SK-N-SH treated with all-trans-retinoic acid at 6 μM for 48 hours (cell line): ENCODE measurements at regions not wholly inside any gene's neighbourhood (a gene's known extent, or its start where the extent isn't known, plus 50 kb on each side); places are given as distances from the start of the nearest gene placed in this dataset.

ENCODE experiments used
- ATAC-seq: fragments of 200-7000 bp; cut with Tn5 transposase; 3 replicates; pipeline ENCODE4 v1.9.1; 2020; ENCODE audit warnings: mild to moderate bottlenecking, moderate library complexity
- ARNTL ChIP-seq: fragments of 450-650 bp; formaldehyde crosslinking; IDR thresholded peaks from 2 replicates; pipeline ENCODE4 v1.5.0; 2020; ENCODE audit warnings: low read depth, mild to moderate bottlenecking, moderate library complexity, borderline replicate concordance
- BACH2 ChIP-seq: fragments of 250-450 bp; sonication (Bioruptor Pico); IDR thresholded peaks from 2 replicates; pipeline ENCODE4 v1.9.0; 2021; ENCODE audit warnings: mild to moderate bottlenecking, borderline replicate concordance
- CSDC2 ChIP-seq: fragments of 250-450 bp; sonication (Bioruptor Pico); IDR thresholded peaks from 2 replicates; pipeline ENCODE4 v1.5.0; 2020; ENCODE audit warnings: mild to moderate bottlenecking, moderate library complexity
- CSRNP3 ChIP-seq: fragments of 250-450 bp; sonication (Bioruptor Pico); IDR thresholded peaks from 2 replicates; pipeline ENCODE4 v1.5.1; 2021; ENCODE audit warnings: mild to moderate bottlenecking, moderate library complexity
- ESRRG ChIP-seq: fragments of 250-450 bp; sonication (Bioruptor Pico); IDR thresholded peaks from 2 replicates; pipeline ENCODE4 v1.6.1; 2021; ENCODE audit warnings: mild to moderate bottlenecking
- GLIS3 ChIP-seq: fragments of 250-450 bp; sonication (Bioruptor Pico); IDR thresholded peaks from 2 replicates; pipeline ENCODE4 v1.5.0; 2020; ENCODE audit warnings: mild to moderate bottlenecking, moderate library complexity
- ISL1 ChIP-seq: fragments of 250-450 bp; sonication (Bioruptor Pico); IDR thresholded peaks from 2 replicates; pipeline ENCODE4 v2.1.2; 2022; ENCODE audit warnings: mild to moderate bottlenecking, moderate library complexity
- POU6F1 ChIP-seq: fragments of 250-450 bp; sonication (Bioruptor Pico); IDR thresholded peaks from 2 replicates; pipeline ENCODE4 v1.8.0; 2021; ENCODE audit warnings: low read depth, mild to moderate bottlenecking, moderate library complexity, borderline replicate concordance
- PPARA ChIP-seq: fragments of 250-450 bp; sonication (Bioruptor Pico); IDR thresholded peaks from 2 replicates; pipeline ENCODE4 v1.5.0; 2020; ENCODE audit warnings: mild to moderate bottlenecking, borderline replicate concordance
- RARB ChIP-seq: fragments of 250-450 bp; sonication (Bioruptor Pico); IDR thresholded peaks from 2 replicates; pipeline ENCODE4 v1.8.0; 2021; ENCODE audit warnings: mild to moderate bottlenecking, moderate library complexity
- SNAI2 ChIP-seq: fragments of 250-450 bp; sonication (Bioruptor Pico); IDR thresholded peaks from 2 replicates; pipeline ENCODE4 v1.5.0; 2020; ENCODE audit warnings: mild to moderate bottlenecking, moderate library complexity
- TCF4 ChIP-seq: fragments of 250-450 bp; sonication (Bioruptor Pico); IDR thresholded peaks from 2 replicates; pipeline ENCODE4 v1.8.0; 2021; ENCODE audit warnings: mild to moderate bottlenecking, moderate library complexity, borderline replicate concordance
- TOX ChIP-seq: fragments of 250-450 bp; sonication (Bioruptor Pico); IDR thresholded peaks from 2 replicates; pipeline ENCODE4 v1.8.0; 2021; ENCODE audit warnings: mild to moderate bottlenecking, moderate library complexity, borderline replicate concordance
- TSHZ2 ChIP-seq: fragments of 250-450 bp; sonication (Bioruptor Pico); IDR thresholded peaks from 2 replicates; pipeline ENCODE4 v1.5.0; 2020; ENCODE audit warnings: mild to moderate bottlenecking, moderate library complexity
- ZC3H10 ChIP-seq: fragments of 250-450 bp; sonication (Bioruptor Pico); IDR thresholded peaks from 2 replicates; pipeline ENCODE4 v1.5.1; 2021; ENCODE audit warnings: mild to moderate bottlenecking, moderate library complexity
- ZFP3 ChIP-seq: fragments of 250-450 bp; sonication (Bioruptor Pico); IDR thresholded peaks from 2 replicates; pipeline ENCODE4 v1.5.0; 2020; ENCODE audit warnings: mild to moderate bottlenecking, moderate library complexity
- ZFP30 ChIP-seq: fragments of 450-650 bp; formaldehyde crosslinking; IDR thresholded peaks from 2 replicates; pipeline ENCODE4 v1.5.0; 2022; ENCODE audit warnings: mild to moderate bottlenecking, moderate library complexity
- ZNF565 ChIP-seq: fragments of 450-650 bp; formaldehyde crosslinking; conservative IDR thresholded peaks from 2 replicates; pipeline ENCODE4 v1.5.0; 2020; ENCODE audit warnings: low read depth, mild to moderate bottlenecking, moderate library complexity
- ZNF70 ChIP-seq: fragments of 450-650 bp; formaldehyde crosslinking; IDR thresholded peaks from 2 replicates; pipeline ENCODE4 v1.5.0; 2020; ENCODE audit warnings: mild to moderate bottlenecking, moderate library complexity
- ZNF8 ChIP-seq: fragments of 450-650 bp; formaldehyde crosslinking; IDR thresholded peaks from 2 replicates; pipeline ENCODE4 v1.5.0; 2020; ENCODE audit warnings: mild to moderate bottlenecking, moderate library complexity
- TF ChIP-seq, protein P1 (sequence below): fragments of 250-450 bp; sonication (Bioruptor Pico); IDR thresholded peaks from 2 replicates; pipeline ENCODE4 v1.8.0; 2020; ENCODE audit warnings: mild to moderate bottlenecking, moderate library complexity, borderline replicate concordance
- TF ChIP-seq, protein P2 (sequence below): fragments of 250-450 bp; sonication (Bioruptor Pico); IDR thresholded peaks from 2 replicates; pipeline ENCODE4 v1.5.1; 2020; ENCODE audit warnings: low read depth, mild to moderate bottlenecking, moderate library complexity

DNA sequence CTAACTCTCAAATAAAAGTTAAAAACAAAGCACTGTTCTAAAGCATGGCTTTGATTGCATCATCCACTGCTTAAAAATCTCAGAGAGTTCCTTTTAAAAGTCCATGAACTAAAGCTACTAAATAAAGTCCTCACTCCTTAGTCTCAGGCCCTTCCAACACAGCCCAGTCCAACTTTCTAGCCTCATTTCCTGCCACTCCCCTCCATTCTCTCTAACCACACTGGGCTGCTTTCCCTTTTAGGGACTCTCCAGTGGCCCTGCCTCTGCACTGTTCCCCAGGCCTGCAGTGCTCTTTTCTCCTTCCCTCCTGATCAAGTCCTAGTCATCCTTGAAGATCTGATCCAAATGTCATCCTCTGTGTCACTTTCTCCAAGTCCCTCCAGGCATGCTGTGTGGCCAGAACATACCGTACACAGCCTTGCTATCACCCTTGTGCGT is 56.9 kb upstream of the PPP1R3C start:
- TF ChIP-seq ZNF565 (CRISPR knock-in tag) (no peak), ARNTL (no peak), TOX (no peak), ISL1 (CRISPR knock-in tag) (no peak), TCF4 (CRISPR knock-in tag) (no peak), ESRRG (CRISPR knock-in tag) (no peak), CSRNP3 (no peak), BACH2 (CRISPR knock-in tag) (no peak), GLIS3 (CRISPR knock-in tag) (no peak), POU6F1 (CRISPR knock-in tag) (no peak)
- TF ChIP-seq, protein P1, sequence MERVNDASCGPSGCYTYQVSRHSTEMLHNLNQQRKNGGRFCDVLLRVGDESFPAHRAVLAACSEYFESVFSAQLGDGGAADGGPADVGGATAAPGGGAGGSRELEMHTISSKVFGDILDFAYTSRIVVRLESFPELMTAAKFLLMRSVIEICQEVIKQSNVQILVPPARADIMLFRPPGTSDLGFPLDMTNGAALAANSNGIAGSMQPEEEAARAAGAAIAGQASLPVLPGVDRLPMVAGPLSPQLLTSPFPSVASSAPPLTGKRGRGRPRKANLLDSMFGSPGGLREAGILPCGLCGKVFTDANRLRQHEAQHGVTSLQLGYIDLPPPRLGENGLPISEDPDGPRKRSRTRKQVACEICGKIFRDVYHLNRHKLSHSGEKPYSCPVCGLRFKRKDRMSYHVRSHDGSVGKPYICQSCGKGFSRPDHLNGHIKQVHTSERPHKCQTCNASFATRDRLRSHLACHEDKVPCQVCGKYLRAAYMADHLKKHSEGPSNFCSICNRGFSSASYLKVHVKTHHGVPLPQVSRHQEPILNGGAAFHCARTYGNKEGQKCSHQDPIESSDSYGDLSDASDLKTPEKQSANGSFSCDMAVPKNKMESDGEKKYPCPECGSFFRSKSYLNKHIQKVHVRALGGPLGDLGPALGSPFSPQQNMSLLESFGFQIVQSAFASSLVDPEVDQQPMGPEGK (CRISPR knock-in tag), result no peak
- TF ChIP-seq, protein P2, sequence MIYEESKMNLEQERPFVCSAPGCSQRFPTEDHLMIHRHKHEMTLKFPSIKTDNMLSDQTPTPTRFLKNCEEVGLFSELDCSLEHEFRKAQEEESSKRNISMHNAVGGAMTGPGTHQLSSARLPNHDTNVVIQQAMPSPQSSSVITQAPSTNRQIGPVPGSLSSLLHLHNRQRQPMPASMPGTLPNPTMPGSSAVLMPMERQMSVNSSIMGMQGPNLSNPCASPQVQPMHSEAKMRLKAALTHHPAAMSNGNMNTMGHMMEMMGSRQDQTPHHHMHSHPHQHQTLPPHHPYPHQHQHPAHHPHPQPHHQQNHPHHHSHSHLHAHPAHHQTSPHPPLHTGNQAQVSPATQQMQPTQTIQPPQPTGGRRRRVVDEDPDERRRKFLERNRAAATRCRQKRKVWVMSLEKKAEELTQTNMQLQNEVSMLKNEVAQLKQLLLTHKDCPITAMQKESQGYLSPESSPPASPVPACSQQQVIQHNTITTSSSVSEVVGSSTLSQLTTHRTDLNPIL (CRISPR knock-in tag), result no peak
- ATAC-seq, result peak; percentile 65

DNA sequence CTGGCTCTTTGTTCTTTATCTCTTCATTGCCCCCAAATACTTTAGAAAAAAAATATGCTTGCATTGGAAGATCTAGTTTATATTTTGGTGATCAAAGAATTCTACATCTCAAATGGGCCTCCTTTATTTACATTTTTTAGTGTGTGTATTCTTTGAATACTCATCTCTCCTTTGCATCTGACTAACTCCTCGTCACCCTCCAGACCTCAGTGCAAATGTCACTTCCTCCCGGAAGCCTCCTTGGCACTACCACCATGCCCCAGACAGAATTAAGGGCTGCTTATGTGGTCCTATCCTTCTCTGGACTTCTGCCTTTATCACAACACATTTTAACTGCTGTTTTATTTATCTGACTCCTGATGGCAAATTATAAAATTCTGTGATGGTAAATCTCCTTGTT is 52.0 kb upstream of the PPP1R3C start:
- TF ChIP-seq, protein P1 (CRISPR knock-in tag), result no peak
- TF ChIP-seq ESRRG (CRISPR knock-in tag) (no peak), CSDC2 (no peak), RARB (CRISPR knock-in tag) (no peak), SNAI2 (CRISPR knock-in tag) (no peak), ZNF8 (CRISPR knock-in tag) (no peak), TSHZ2 (CRISPR knock-in tag) (no peak), GLIS3 (CRISPR knock-in tag) (no peak), BACH2 (CRISPR knock-in tag) (no peak), ARNTL (no peak), ZFP3 (CRISPR knock-in tag) (no peak), TOX (no peak), ZNF70 (CRISPR knock-in tag) (no peak), PPARA (CRISPR knock-in tag) (no peak), ZC3H10 (CRISPR knock-in tag) (no peak), TCF4 (CRISPR knock-in tag) (no peak), ZFP30 (CRISPR knock-in tag) (no peak)
- TF ChIP-seq, protein P2 (CRISPR knock-in tag), result no peak

More for the DNA sequence above, 52.0 kb upstream of the PPP1R3C start:
- no peak for ATAC-seq
